Naive thymus-derived CD8-positive, alpha-beta T cell (primary cell): ENCODE measurements at regions not wholly inside any gene's neighbourhood (a gene's known extent, or its start where the extent isn't known, plus 50 kb on each side); places are given as distances from the start of the nearest gene placed in this dataset.

ENCODE experiments used
- ATAC-seq, 2 donors: fragments of 150-1000 bp; cut with Tn5 transposase in 1 of 2; sonication (Bioruptor Pico), chemical (Tn5 transposase) in 1 of 2; 1 replicate in 1 of 2; 2 replicates in 1 of 2; pipeline ENCODE4 v1.10.0; 2021; ENCODE audit warnings: mild to moderate bottlenecking in 2 of 2, moderate library complexity in 2 of 2
- POLR2A ChIA-PET: fragments of 350-600 bp; sonication (Branson Sonifier 250); formaldehyde crosslinking; loops from one replicate; lab custom pipeline; 2021; ENCODE audit warnings: antibody characterized with exemption; lab: Charles Lee
- DNase-seq, 10 donors: peaks; one replicate each; pipeline versions ENCODE4 v3.0.0 to v3.0.0-alpha.2; 2020 to 2022
- H3K27ac Mint-ChIP-seq, 10 donors: one replicate each; pipeline ENCODE4 v1.8.0; 2020 to 2022; ENCODE audit warnings: mild to moderate bottlenecking in 10 of 10, mixed read lengths in 10 of 10, moderate library complexity in 4 of 10, inconsistent platforms in 1 of 10
- H3K27me3 Mint-ChIP-seq, 5 donors: one replicate each; pipeline ENCODE4 v1.8.0; 2021 to 2022; ENCODE audit warnings: mixed read lengths in 5 of 5
- H3K36me3 Mint-ChIP-seq, 3 donors: one replicate each; pipeline ENCODE4 v1.8.0; 2020 to 2022; ENCODE audit warnings: mixed read lengths in 3 of 3, mild to moderate bottlenecking in 2 of 3, inconsistent platforms in 1 of 3
- H3K4me1 Mint-ChIP-seq, 4 donors: one replicate each; pipeline ENCODE4 v1.8.0; 2021 to 2022; ENCODE audit warnings: mixed read lengths in 4 of 4
- H3K4me3 Mint-ChIP-seq, 10 donors: one replicate each; pipeline ENCODE4 v1.8.0; 2020 to 2022; ENCODE audit warnings: mild to moderate bottlenecking in 10 of 10, mixed read lengths in 10 of 10, moderate library complexity in 6 of 10, inconsistent platforms in 1 of 10
- H3K9me3 Mint-ChIP-seq, 9 donors: one replicate each; pipeline ENCODE4 v1.8.0; 2020 to 2022; ENCODE audit warnings: mixed read lengths in 9 of 9, mild to moderate bottlenecking in 3 of 9, inconsistent platforms in 1 of 9, moderate library complexity in 1 of 9

DNA sequence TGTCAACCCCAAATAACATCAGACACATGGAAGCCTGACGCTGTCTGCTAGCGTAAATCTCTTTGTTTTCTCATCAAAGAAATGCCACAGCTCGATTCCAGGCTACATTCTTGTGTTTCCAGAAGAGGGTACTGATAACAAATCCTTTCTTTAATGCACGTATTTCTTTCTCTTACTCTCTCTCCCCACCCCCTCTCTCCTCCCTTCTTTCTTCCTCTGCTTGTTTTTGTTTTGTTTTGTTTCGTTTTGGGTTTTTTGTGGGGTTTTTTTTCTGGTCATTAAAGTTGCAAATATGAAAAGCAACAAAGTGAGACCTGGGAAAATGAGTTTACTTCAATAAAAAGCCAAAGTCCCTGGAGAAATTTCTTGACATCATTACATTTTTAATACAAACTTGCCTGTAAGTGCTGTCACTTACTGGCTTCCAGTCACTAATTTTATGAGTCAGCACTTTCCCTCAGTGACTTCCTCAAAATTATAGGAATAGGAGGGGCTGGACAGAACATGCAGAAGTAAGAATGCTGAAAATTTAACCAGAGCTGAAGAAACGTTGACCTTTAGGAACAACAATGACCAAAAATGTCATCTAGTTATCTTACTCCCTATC, 106.7 kb upstream of the NABP1 start:
- Mint-ChIP-seq H3K27me3 (peaks cover 0 to 6% (median 1%) of the 10 kb centered on the region in 5 donors), H3K9me3 (no peaks in the 10 kb centered on the region), H3K27ac (peak overlapping the region in 7 of 10 donors; percentile 22 to 56 (median 31)), H3K4me3 (peak overlapping the region in 9 of 10 donors; percentile 34 to 79 (median 64)), H3K4me1 (peaks cover 9 to 33% (median 20%) of the 10 kb centered on the region in 4 donors), H3K36me3 (no peaks in the 10 kb centered on the region)
- DNase-seq (peak in 7 of 10 donors; percentile 17 to 64 (median 37)), ATAC-seq (peak; percentile 84 to 90)
- POLR2A ChIA-PET, result interaction anchor here (0.6 to 0.7 kb wide), 2 partner anchors 51 to 107 kb away, joined by 3 to 4 read pairs; partner anchors contain the start of gene NABP1

DNA sequence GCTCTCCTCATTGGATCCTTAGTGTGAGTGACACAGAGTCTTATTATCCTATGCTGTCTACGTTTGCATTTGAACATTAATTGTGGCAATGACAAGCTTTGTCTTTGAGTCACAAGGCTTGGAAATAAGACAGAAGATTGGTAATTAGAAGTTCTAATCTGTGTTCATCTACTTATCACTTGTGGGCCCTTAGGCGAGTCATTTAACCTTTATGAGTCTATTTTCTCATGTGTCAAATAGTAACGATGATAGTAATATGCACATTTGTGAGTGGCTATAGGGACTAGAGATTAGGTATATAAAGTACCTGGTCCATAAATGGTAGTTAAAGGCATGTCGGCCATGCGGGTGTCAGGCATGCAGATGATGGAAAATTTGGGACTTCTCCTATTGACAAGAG, 105.6 kb upstream of the NABP1 start:
- no peaks in the 10 kb centered on the region for H3K36me3 Mint-ChIP-seq
- H3K9me3 Mint-ChIP-seq, result no peaks in the 10 kb centered on the region
- H3K27ac Mint-ChIP-seq, result peak overlapping the region in 1 of 10 donors; percentile 6
- DNase-seq (no peak), ATAC-seq (no peak)
- H3K4me3 Mint-ChIP-seq, result no peak overlapping the region
- peaks cover 0 to 6% (median 1%) of the 10 kb centered on the region in 5 donors for H3K27me3 Mint-ChIP-seq
- POLR2A ChIA-PET, result no interaction called here
- peaks cover 9 to 32% (median 20%) of the 10 kb centered on the region in 4 donors for H3K4me1 Mint-ChIP-seq

DNA sequence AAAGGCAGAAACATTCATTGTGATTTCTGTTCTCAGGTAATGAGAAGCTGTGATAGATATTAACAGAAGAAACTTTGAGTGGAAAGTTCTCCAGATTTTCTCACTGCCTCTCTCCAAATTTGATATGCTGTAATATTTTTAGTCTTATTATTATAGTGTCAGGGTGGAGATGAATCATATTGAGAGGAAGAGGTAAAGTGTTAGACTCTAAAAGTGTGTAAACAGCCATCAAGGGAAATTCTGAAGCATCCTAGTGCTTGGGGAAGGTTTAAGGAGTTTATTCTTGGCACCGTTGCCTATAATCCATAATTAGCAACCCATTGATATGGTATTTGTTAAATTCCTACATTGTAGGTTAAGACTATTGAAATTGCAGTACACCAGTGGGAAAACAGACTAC, 104.7 kb upstream of the NABP1 start:
- DNase-seq (no peak), ATAC-seq (no peak)
- Mint-ChIP-seq H3K9me3 (no peaks in the 10 kb centered on the region), H3K4me1 (peaks cover 9 to 32% (median 20%) of the 10 kb centered on the region in 4 donors), H3K27me3 (peaks cover 0 to 6% (median 0%) of the 10 kb centered on the region in 5 donors), H3K4me3 (no peak overlapping the region), H3K36me3 (peaks cover 0 to 2% (median 0%) of the 10 kb centered on the region in 3 donors), H3K27ac (peak overlapping the region in 1 of 10 donors; percentile 1)
- POLR2A ChIA-PET, result no interaction called here

DNA sequence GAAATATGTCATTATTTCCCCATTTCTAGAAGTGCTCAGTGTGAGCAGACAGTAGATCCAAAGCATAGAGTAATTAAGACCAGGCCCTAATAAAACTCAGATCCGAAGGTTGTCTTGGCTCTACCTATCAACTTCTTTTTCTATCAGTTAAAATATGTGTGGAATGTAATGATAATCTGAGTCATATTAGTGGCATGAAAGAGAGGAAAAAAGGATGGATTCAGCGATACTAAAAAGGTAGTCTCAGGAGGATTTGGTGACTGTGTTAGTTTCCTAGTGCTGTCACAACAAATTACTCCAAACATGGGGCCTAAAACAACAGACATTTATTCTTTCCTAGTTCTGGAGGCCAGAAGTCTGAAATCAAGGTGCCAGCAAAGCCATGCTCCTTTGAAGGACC, 103.7 kb upstream of the NABP1 start:
- DNase-seq (no peak), ATAC-seq (no peak)
- H3K4me3 Mint-ChIP-seq, result no peak overlapping the region
- H3K4me1 Mint-ChIP-seq, result peaks cover 9 to 32% (median 20%) of the 10 kb centered on the region in 4 donors
- H3K36me3 Mint-ChIP-seq, result peaks cover 0 to 2% (median 0%) of the 10 kb centered on the region in 3 donors
- no peaks in the 10 kb centered on the region for H3K9me3 Mint-ChIP-seq
- POLR2A ChIA-PET, result no interaction called here
- no peak overlapping the region for H3K27ac Mint-ChIP-seq
- H3K27me3 Mint-ChIP-seq, result peaks cover 0 to 2% (median 0%) of the 10 kb centered on the region in 5 donors

DNA sequence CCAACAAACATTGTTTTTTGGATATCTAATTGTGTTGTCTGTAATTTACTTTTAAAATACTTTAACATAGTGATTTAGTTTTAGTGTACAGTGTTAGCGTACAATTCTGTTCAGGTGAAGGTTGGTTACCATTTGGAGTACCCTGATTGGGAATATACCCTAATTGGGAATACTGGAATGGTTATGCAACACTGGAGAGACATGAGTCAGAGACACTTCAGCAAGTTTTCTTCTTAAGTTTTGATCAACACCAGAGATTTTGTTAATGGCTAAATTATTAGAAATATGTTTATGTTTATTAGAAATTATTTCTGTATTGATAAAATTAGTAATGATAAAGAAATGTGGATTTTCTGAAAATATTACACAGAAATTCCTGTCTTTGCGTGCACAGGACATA, 100.3 kb upstream of the NABP1 start:
- H3K4me3 Mint-ChIP-seq, result no peak overlapping the region
- no peak for ATAC-seq
- no peak for DNase-seq
- no peaks in the 10 kb centered on the region for H3K27me3 Mint-ChIP-seq
- peaks cover 0 to 5% (median 0%) of the 10 kb centered on the region in 4 donors for H3K4me1 Mint-ChIP-seq
- H3K27ac Mint-ChIP-seq, result no peak overlapping the region
- POLR2A ChIA-PET, result no interaction called here
- H3K9me3 Mint-ChIP-seq, result no peaks in the 10 kb centered on the region
- H3K36me3 Mint-ChIP-seq, result peaks cover 0 to 2% (median 0%) of the 10 kb centered on the region in 3 donors

DNA sequence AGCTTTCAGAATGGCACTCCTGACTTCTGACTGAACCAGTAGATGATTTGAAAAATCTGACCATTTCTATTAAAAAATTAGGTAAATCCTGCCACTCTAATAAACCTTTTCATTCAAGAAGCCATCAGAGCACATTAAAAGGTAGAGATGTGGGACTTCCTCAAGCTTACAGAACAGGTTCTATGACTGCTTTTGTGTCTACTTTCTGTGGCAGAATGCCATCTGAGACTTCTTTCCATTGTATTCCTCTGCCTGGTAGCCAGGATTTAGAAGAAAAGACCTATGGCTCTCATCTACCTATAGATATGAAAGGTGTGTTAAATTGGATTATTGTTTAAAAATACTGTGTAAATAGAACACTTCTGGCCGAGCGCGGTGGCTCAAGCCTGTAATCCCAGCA, 99.9 kb upstream of the NABP1 start:
- POLR2A ChIA-PET, result no interaction called here
- DNase-seq, result no peak
- H3K27me3 Mint-ChIP-seq, result peaks cover 0 to 3% (median 0%) of the 10 kb centered on the region in 5 donors
- no peaks in the 10 kb centered on the region for H3K9me3 Mint-ChIP-seq
- H3K4me3 Mint-ChIP-seq, result no peak overlapping the region
- peaks cover 0 to under 1% (median 0%) of the 10 kb centered on the region in 4 donors for H3K4me1 Mint-ChIP-seq
- H3K27ac Mint-ChIP-seq, result no peak overlapping the region
- H3K36me3 Mint-ChIP-seq, result peaks cover 0 to 2% (median 0%) of the 10 kb centered on the region in 3 donors
- ATAC-seq, result no peak

DNA sequence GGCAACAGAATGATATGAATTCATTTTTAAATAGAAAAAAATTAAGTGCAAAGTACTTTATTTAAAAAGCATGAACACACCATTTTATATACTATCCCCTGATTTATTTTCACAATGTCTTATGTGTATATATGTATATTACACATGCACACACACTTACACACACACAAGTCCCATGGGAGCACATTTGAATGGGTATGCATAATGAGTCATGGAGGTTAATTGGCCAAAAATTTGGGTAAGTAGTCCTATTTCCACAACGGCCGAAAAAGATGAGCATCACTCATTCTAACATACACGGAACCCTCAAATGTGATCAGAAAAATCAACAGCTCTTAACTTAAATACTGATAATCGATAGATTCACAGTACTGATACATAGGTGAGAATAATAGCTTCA, 97.4 kb upstream of the NABP1 start:
- H3K4me3 Mint-ChIP-seq, result no peak overlapping the region
- H3K9me3 Mint-ChIP-seq, result no peaks in the 10 kb centered on the region
- H3K27me3 Mint-ChIP-seq, result peaks cover 0 to 3% (median 0%) of the 10 kb centered on the region in 5 donors
- peaks cover 0 to 2% (median 0%) of the 10 kb centered on the region in 3 donors for H3K36me3 Mint-ChIP-seq
- DNase-seq (no peak), ATAC-seq (no peak)
- POLR2A ChIA-PET, result no interaction called here
- no peaks in the 10 kb centered on the region for H3K4me1 Mint-ChIP-seq
- peak overlapping the region in 1 of 10 donors; percentile 65 for H3K27ac Mint-ChIP-seq

DNA sequence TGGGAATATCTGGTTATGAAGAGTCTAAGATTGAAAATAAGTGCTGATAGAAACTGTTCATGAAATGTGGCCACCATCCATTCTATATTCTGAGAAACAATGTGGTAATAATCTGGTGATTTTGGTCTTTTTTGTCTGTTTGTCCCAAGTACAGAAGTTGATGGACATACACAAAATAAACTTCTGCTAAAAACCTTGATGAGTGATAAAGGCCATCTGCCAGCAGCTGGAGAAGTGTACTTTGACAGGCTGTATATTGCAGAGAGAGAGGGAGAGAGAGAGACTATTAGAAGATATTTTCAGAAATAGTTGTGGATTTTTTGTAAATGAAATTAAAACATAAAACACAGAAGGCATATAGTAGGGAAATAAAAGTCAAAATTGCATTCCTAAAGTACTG, 96.9 kb upstream of the NABP1 start:
- Mint-ChIP-seq H3K4me3 (no peak overlapping the region), H3K4me1 (no peaks in the 10 kb centered on the region), H3K27me3 (peaks cover 0 to 3% (median 0%) of the 10 kb centered on the region in 5 donors), H3K9me3 (no peaks in the 10 kb centered on the region), H3K36me3 (peaks cover 0 to 2% (median 0%) of the 10 kb centered on the region in 3 donors), H3K27ac (peak overlapping the region in 2 of 10 donors; percentile 39 to 65)
- no peak for ATAC-seq
- POLR2A ChIA-PET, result no interaction called here
- no peak for DNase-seq

DNA sequence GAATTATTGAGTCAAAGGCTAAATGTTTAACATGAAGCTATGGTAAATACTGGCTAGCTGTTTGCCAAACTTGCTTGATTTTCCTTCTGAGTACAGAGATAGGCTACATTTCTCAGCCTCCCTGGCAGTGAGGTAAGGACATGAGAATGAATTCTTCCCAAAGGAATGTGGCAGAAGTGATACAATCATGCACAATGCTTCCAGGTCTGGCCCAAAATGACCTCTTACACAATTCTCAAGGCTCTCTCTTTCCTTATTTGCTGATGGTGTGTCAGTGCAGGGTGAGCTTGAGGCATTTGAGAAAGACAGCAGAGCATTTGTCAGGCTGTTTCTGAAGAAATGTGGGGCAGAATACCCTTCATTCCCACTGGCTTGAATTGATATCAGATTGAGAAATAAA, 95.6 kb upstream of the NABP1 start:
- Mint-ChIP-seq H3K36me3 (peaks cover 0 to 2% (median 0%) of the 10 kb centered on the region in 3 donors), H3K27me3 (peaks cover 0 to 3% (median 0%) of the 10 kb centered on the region in 5 donors), H3K4me3 (no peak overlapping the region), H3K27ac (no peak overlapping the region), H3K4me1 (no peaks in the 10 kb centered on the region), H3K9me3 (no peaks in the 10 kb centered on the region)
- DNase-seq, result no peak
- POLR2A ChIA-PET, result interaction anchor here (0.6 kb wide), 1 partner anchor 35 kb away, joined by 3 read pairs; no protein-coding TSS in a partner anchor
- ATAC-seq, result no peak

DNA sequence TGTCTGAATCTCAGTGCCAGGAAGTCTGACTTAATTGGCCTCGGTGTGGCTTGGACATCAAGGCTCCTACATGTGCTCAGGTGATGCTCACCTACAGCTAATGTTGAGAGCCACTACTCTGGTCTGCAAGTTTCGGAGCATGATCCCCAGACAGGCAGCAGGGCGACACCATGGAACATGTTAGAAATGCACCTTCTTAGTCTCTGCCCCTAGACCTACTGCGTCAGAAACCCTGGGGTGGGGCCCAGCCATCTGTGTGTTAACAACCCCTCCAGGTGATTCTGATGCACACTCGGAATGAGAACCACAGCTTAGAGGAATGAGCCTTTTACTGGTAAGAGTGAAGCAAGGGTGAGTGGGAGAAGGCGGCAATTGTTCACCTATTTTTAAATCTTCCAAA, 86.9 kb upstream of the NABP1 start:
- no peaks in the 10 kb centered on the region for H3K4me1 Mint-ChIP-seq
- H3K27ac Mint-ChIP-seq, result no peak overlapping the region
- POLR2A ChIA-PET, result no interaction called here
- DNase-seq, result no peak
- ATAC-seq, result no peak
- no peaks in the 10 kb centered on the region for H3K27me3 Mint-ChIP-seq
- H3K9me3 Mint-ChIP-seq, result peaks cover 0 to 2% (median 0%) of the 10 kb centered on the region in 9 donors
- no peak overlapping the region for H3K4me3 Mint-ChIP-seq
- H3K36me3 Mint-ChIP-seq, result no peaks in the 10 kb centered on the region

DNA sequence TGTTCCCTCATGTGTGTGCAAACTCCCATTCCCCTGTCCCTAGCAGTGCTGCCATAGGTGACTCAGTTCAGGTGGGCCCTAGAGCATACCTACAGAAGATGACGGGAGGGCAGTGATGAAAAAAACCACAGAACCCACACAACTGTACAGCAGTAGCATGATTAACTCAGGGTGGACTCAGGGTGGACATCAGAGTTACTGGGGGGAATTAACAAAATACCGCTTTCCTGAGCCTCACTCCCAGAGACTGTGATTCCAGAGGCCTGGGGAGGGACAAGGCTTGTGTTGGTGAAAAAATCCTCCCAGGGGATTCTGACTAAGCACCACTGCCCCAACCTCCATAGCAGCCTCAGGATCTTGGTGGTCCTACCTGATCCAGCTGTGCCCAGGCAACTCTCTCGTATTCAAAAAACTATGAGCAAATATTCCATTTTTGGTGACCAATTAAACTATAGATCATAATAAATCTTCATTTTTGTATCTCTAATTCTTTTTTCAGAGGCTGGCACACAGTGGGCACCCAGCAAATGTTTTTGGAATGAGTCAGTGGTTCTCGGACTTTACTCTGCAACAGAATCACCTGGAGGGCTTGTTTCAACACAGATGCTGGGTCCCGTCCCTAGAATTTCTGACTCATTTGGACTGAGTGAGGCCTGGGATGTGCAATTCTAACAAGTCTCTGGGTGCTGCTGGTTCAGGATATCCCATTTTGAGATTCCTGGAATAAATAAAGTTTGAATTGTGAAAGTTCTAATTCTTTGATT, 84.1 kb upstream of the NABP1 start:
- Mint-ChIP-seq H3K4me1 (no peaks in the 10 kb centered on the region), H3K27me3 (no peaks in the 10 kb centered on the region), H3K9me3 (peaks cover 0 to 2% (median 0%) of the 10 kb centered on the region in 9 donors), H3K4me3 (no peak overlapping the region), H3K36me3 (no peaks in the 10 kb centered on the region), H3K27ac (no peak overlapping the region)
- no peak for ATAC-seq
- no peak for DNase-seq
- POLR2A ChIA-PET, result no interaction called here

DNA sequence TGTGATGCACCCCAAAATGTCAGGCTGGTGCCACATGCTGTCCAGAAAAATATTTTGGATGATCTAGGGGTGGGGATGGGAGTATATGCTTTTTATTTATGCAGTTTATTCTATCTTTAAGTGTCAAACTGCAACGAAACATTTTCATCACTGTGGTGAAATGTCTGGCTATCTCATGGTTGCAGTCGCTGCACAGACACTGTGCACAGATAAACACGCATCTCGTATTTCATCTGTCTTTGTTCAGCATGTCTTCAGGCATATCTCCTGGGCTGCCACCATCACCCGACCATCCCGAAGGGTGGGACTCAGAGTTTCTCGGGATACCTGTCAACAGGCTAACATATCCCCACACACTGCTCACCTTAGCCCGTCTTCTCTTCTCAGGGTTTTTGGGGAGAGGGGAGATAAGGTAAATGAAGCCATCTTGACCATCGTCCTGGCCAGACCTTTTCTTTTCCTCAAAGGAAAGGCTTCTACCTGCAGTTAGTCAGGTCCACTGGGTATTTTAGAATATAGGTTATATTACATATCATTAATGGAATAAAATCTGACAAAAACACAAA, 80.7 kb upstream of the NABP1 start:
- Mint-ChIP-seq H3K9me3 (no peaks in the 10 kb centered on the region), H3K36me3 (no peaks in the 10 kb centered on the region), H3K27ac (no peak overlapping the region), H3K4me3 (no peak overlapping the region), H3K4me1 (peaks cover 0 to 1% (median 0%) of the 10 kb centered on the region in 4 donors), H3K27me3 (no peaks in the 10 kb centered on the region)
- DNase-seq (no peak), ATAC-seq (no peak)
- POLR2A ChIA-PET, result no interaction called here

DNA sequence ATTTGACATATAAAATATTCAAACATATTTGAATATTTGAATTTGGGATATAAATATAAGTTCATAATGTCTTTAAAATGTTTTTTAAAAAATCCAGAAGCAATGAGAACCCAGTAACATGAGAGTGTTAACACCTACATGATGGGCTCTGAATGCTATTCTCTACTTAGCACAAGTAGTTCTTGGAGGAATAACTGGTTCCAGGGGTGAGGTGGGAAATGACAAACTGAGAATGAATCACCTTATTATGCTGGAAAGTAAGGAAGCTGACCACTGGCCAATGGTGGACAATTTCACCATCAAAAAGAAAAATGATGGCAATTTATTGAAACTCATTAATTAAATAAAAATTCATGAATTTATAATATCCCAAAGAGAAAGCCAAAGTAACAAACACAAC, 79.6 kb upstream of the NABP1 start:
- Mint-ChIP-seq H3K36me3 (no peaks in the 10 kb centered on the region), H3K27me3 (no peaks in the 10 kb centered on the region), H3K4me3 (no peak overlapping the region), H3K9me3 (no peaks in the 10 kb centered on the region), H3K27ac (no peak overlapping the region), H3K4me1 (peaks cover 0 to 1% (median 0%) of the 10 kb centered on the region in 4 donors)
- no peak for DNase-seq
- POLR2A ChIA-PET, result no interaction called here
- no peak for ATAC-seq
